DMS79 (cell line): ENCODE measurements at regions not wholly inside any gene's neighbourhood (a gene's known extent, or its start where the extent isn't known, plus 50 kb on each side); places are given as distances from the start of the nearest gene placed in this dataset.
A peak's percentile ranks its signal among the peaks of the same experiment; 100 is the strongest.

Experiments used
- DNase-seq: peaks from one replicate; lab custom pipeline; 2025; lab: John Stamatoyannopoulos, UW

GRCh38 chr1:220363196-220363837 is 91.1 kb upstream of the RAB3GAP2 start:
- no peak for DNase-seq

DNA sequence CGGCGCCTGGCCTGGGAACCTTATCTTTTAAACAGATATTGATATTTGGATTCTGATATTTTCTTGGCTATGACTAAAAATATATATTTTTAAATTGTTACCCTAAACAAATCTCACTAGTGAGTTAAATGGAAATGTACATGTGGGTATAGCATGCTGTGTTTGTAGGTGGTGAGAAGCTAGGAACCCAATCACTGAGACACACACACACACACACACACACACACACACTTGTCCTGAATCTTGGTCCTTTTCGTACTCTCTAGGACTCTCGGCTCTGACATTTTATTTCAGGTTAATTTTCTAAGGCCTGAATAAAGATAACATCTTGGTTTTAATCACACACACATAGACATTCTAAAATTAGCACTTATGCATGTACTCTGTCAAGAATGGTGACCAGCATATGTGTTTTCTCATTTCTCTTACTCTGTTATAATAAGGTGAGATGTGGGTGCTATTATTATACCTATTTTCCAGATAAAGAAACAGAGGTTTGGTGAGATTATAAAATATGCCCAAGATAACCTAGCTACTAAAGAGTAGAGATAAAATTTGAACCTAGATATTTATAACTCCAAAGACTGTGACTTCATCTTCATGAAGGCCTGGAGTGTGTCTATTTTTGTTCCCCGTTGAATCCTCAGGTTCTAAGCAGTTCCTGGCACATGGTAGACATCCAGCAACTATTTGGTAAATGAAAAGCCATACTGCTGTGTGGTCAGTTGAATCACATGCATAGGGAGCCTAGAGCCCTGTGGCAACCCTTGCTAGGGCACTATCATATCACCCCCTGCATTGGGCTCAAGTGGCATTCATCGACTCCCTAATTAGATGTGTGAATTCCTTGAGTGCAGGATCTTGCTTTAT is 85.0 kb upstream of the RAB3GAP2 start:
- DNase-seq: no peak

- no peak for DNase-seq
These were observed 81.2 kb upstream of the RAB3GAP2 start for GRCh38 chr1:220353229-220354012.

DNA sequence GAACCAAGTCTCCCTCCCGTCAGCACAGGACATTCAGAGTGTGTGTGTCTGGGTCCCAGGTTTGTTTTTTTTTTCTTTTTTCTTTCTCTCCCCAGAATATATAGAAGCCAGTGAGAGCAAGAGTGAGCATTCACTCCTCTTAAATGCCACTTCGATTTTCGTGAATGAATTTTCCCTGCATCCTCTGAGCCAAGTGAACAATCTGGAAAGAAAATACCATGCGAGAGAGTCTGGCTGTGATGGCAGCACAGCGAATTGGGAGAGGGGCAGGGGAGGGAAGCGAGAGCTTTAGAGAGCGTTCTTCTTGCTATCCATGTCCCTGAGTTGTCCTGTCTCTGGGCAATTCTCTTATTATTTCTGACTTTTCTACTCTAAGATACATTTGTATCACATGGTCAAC is 76.0 kb upstream of the RAB3GAP2 start:
- DNase-seq: no peak

GRCh38 chr1:220347654-220348175 is 75.5 kb upstream of the RAB3GAP2 start:
- peak; percentile 48 for DNase-seq

DNA sequence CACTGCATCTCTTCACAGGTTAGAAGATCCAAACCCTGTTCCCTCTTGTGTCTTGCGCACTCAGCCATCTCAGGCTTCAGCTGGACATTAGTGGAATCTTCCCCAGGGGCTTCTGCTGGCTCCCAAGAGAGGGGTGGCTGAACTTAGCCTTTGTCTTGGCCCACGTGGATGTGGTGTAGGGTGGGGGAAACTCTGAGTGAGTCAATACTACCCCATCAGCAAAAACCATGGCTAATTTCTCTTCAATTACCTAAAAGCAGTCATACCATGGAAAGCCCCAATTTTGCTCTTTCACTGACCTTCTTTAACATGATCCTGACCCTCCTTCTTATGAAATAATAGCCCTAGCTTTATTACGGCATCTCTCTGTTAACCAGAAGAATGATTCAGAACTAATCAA is 72.5 kb upstream of the RAB3GAP2 start:
- no peak for DNase-seq

DNA sequence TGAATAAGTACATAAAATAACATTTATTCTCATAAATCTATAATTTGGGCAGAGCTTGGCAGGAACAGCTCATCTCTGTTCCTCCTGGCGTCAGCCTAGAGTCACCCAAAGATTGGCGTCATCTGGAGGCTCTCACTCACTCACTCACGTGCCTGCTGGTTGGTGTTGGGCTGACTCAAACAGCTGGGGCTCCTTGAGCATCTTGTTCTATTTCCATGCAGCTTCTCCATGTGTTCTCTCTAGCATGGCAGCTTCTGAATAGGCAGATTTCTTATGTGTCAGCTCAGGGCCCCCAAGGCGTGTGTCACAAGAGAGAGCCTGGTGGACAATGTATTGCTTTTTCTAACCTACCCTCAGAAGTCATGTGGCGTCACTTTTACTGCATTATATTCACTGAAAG is 70.6 kb upstream of the RAB3GAP2 start:
- no peak for DNase-seq

DNA sequence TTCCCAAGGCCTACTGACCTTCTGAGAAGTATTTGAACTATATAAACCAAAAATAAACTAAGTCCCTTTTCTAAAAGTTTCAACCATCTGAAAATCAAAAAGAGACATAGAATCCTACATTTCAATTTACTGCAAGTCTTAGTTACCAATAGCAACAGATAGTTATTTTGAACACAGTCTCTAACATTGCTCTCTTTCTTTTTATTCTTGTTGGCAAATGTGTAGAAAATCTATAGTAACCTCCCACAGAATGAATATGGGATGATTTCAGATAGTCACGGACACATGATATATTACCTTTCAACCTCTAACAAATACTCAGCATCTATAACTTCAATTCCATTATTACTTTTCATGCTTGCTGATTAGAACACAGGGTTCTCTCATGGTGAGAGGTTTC is 68.9 kb upstream of the RAB3GAP2 start:
- no peak for DNase-seq

GRCh38 chr1:220339581-220339980 is 67.3 kb upstream of the RAB3GAP2 start:
- DNase-seq: no peak

DNA sequence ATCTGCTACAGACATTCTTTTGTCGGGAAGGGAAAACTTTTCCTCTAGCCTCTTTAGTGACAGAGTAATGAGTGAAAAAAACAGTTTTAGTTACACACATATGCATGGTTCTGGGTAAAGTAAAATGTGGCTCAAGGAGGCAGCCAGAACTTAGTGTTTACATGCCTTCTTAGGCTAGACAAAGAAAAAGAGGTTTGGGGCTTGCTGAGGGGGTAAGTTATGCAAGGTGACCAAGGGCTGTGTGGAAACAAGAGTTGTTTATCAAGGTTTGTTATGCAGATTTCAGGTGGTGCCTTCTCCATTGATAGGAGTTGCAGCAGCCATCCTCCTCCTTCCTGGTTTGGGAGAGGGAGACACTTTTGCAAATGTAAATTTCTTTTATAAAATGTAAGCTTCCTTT is 66.5 kb upstream of the RAB3GAP2 start:
- DNase-seq: no peak

DNA sequence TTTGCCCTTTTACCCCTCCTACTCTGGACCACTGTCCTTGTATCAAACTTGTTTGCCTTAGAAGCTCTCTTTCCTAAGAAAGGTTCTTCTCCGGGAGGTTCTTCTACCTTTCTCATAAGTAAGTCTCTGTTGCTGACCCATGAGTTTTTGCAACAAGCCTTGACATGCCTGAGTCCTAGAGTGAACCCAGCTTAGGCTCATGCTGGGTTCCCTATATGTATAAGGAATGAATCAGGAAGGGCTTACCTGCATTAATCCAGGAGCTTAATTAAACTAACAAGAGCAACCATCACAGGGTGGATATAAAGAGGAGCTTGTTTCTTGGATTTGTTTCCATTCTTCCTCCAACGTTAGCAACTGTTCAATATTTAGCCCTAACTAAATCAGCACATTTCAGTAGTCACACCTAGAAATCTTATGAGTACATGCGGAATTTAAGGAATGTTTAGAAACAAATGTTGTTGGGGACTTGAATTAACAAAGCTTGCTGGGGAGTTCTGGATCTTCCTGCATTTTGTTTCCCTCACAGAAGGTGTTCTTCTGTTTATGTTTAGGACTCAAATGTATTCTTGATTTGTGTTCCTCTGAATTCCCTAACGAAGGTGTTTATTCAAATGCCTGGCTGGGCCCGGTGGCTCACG is 64.3 kb upstream of the RAB3GAP2 start:
- DNase-seq: peak; percentile 17

- peak; percentile 95 for DNase-seq
These were observed 63.4 kb upstream of the RAB3GAP2 start for GRCh38 chr1:220335668-220336067.

DNA sequence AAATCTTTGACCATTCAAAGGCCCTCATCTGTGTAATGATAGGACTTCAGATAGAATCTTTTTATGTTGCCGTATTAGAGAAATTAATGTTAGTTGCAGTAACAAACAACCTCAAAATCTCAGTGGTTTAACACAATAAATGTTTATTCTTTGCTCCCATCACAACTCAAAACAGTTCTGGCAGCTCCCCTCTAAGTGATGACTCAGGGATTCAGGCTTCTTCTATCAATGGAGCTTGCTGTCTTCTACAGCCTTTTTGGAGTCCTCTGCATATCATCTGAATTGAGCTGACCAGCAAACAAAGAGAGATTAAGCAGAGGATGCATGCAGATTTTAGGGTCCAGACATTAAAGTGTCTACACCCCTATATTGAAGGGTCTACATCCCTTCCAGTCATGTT is 59.1 kb upstream of the RAB3GAP2 start:
- DNase-seq: no peak

- DNase-seq: no peak
These were observed 58.0 kb upstream of the RAB3GAP2 start for GRCh38 chr1:220330265-220330664.

GRCh38 chr1:220327106-220327505 is 54.9 kb upstream of the RAB3GAP2 start:
- no peak for DNase-seq

- no peak for DNase-seq
These were observed 54.3 kb upstream of the RAB3GAP2 start for GRCh38 chr1:220326578-220326977.

DNA sequence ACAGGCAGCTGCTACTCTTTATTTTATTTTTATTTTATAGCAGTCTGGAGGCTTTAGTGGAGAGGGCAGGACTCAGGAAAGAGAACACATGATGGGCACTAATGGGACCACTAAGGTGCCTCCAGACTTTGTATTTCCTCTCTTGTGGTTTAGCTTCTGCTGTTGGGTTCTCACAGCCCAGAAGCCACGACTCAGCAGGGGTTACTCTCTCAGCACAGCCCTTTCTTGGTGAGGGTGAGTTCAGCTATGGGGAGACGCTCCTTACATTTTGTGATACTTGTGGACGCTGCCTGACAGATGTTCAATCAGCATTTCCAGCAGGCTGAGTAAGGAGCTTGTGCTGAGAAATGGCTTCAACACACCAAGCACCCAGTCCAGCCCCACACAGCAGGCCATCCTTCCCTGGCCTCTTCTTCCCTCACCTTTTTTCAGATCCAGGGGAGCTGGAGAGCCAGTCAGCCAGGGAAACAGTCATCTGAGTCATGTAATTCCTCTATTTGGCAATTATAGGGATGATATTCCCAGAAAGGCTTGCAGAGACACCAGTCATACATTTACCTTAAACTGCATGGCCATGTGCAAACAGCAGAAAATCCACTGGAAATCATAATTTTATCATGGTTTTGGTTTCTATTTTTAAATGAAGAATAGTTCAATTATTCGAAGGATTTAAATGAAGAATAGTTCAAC is 53.2 kb upstream of the RAB3GAP2 start:
- DNase-seq: peak; percentile 85

- no peak for DNase-seq
These were observed 51.5 kb upstream of the RAB3GAP2 start for GRCh38 chr1:220323717-220324116.

GRCh38 chr1:220322570-220322969 is 50.3 kb upstream of the RAB3GAP2 start:
- DNase-seq: no peak
